Fibroblast of mammary gland (primary cell): ENCODE measurements at regions not wholly inside any gene's neighbourhood (a gene's known extent, or its start where the extent isn't known, plus 50 kb on each side); places are given as distances from the start of the nearest gene placed in this dataset.

Experiments used
- DNase-seq: peaks from one replicate; pipeline ENCODE4 v3.0.0-alpha.2; 2010; ENCODE audit warnings: low read depth
- H3K4me3 ChIP-seq: 2 replicates; pipeline ENCODE4 v1.5.1; 2011; ENCODE audit warnings: low read depth, mild to moderate bottlenecking, low read length, moderate library complexity; ENCODE audit not compliant: control insufficient read depth
- CTCF ChIP-seq: conservative IDR thresholded peaks from 2 replicates; pipeline ENCODE4 v1.5.1; 2011; ENCODE audit warnings: low read depth, low read length, inconsistent platforms; ENCODE audit not compliant: control insufficient read depth, insufficient read depth

GRCh38 chr18:51248685-51249084, 51.2 kb upstream of the MEX3C start:
- H3K4me3 ChIP-seq: no peak overlapping the region
- no peak for DNase-seq

GRCh38 chr18:51250006-51250405, 52.5 kb upstream of the MEX3C start:
- DNase-seq: no peak
- no peak overlapping the region for H3K4me3 ChIP-seq
- TF ChIP-seq CTCF: no peak

More at GRCh38 chr18:51248685-51249084, 51.2 kb upstream of the MEX3C start:
- TF ChIP-seq CTCF: no peak

- no peak for TF ChIP-seq CTCF
- no peak overlapping the region for H3K4me3 ChIP-seq
- no peak for DNase-seq
Observed at GRCh38 chr18:51250458-51251024, 53.1 kb upstream of the MEX3C start.

- H3K4me3 ChIP-seq: no peak overlapping the region
- no peak for TF ChIP-seq CTCF
- DNase-seq: no peak
Observed at GRCh38 chr18:51251625-51252024, 54.1 kb upstream of the MEX3C start.

GRCh38 chr18:51253476-51253875, 56.0 kb upstream of the MEX3C start:
- TF ChIP-seq CTCF: no peak
- DNase-seq: no peak

GRCh38 chr18:51255693-51256092, 58.2 kb upstream of the MEX3C start:
- no peak for TF ChIP-seq CTCF
- peak; percentile 8 for DNase-seq
- no peak overlapping the region for H3K4me3 ChIP-seq

More at GRCh38 chr18:51253476-51253875, 56.0 kb upstream of the MEX3C start:
- no peak overlapping the region for H3K4me3 ChIP-seq

- TF ChIP-seq CTCF: no peak
- DNase-seq: no peak
- no peak overlapping the region for H3K4me3 ChIP-seq
Observed at GRCh38 chr18:51257150-51257549, 59.7 kb upstream of the MEX3C start.
